Adipocyte (in vitro differentiated cells): ENCODE measurements at regions not wholly inside any gene's neighbourhood (a gene's known extent, or its start where the extent isn't known, plus 50 kb on each side); places are given as distances from the start of the nearest gene placed in this dataset.

Experiments
- DNase-seq: peaks from one replicate; pipeline ENCODE4 v3.0.0-alpha.2; 2015; ENCODE audit warnings: low read depth
- H3K27me3 ChIP-seq: replicated peaks from 2 replicates; pipeline ENCODE4 v1.7.0; 2013; ENCODE audit warnings: mild to moderate bottlenecking, low read length, moderate library complexity; ENCODE audit not compliant: control insufficient read depth, insufficient read depth
- H3K36me3 ChIP-seq: 2 replicates; pipeline ENCODE4 v1.7.0; 2013; ENCODE audit warnings: low read length, mild to moderate bottlenecking, moderate library complexity; ENCODE audit not compliant: control insufficient read depth, insufficient read depth, severe bottlenecking
- H3K4me1 ChIP-seq: 2 replicates; pipeline ENCODE4 v1.7.0; 2013; ENCODE audit warnings: mild to moderate bottlenecking, low read length, moderate library complexity; ENCODE audit not compliant: control insufficient read depth, insufficient read depth
- H3K4me3 ChIP-seq: 2 replicates; pipeline ENCODE4 v1.7.0; 2013; ENCODE audit warnings: mild to moderate bottlenecking, low read length, moderate library complexity
- H3K9ac ChIP-seq: 2 replicates; pipeline ENCODE4 v1.7.0; 2013; ENCODE audit warnings: mild to moderate bottlenecking, low read length, moderate library complexity
- H3K9me3 ChIP-seq: 2 replicates; pipeline ENCODE4 v1.7.0; 2013; ENCODE audit warnings: mild to moderate bottlenecking, low read length, moderate library complexity; ENCODE audit not compliant: control insufficient read depth

GRCh38 chr10:63720072-63720537, 198.9 kb downstream of the REEP3 start:
- Histone ChIP-seq H3K4me3 (peak overlapping the region; percentile 68), H3K27me3 (no peaks in the 10 kb centered on the region), H3K9ac (no peak overlapping the region), H3K4me1 (peaks cover 25% of the 10 kb centered on the region), H3K9me3 (no peaks in the 10 kb centered on the region), H3K36me3 (no peaks in the 10 kb centered on the region)
- DNase-seq, result peak; percentile 81

DNA sequence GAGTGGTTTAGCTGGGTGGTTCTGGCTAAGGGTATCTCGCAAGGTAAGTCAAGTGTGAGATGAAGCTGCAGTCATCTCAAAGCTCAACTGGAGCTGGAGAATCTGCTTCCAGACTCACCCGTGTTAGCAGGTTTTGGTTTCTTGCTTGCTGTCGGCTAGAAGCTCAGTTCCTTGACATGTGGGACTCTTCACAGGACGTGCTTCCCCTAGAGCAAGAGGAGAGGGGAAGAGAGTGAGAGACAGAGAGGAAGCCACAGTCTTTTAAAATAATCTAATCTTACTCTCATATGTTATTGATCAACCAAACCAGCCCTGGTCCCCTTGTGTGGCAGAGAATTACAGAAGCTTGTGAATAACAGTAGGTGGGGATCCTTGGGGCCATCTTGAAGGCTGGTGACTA, 199.5 kb downstream of the REEP3 start:
- Histone ChIP-seq H3K36me3 (no peaks in the 10 kb centered on the region), H3K9ac (no peak overlapping the region), H3K27me3 (no peaks in the 10 kb centered on the region), H3K9me3 (no peaks in the 10 kb centered on the region), H3K4me3 (no peak overlapping the region), H3K4me1 (peaks cover 25% of the 10 kb centered on the region)
- peak; percentile 44 for DNase-seq

GRCh38 chr10:63722537-63722936, 201.3 kb downstream of the REEP3 start:
- Histone ChIP-seq H3K9me3 (no peaks in the 10 kb centered on the region), H3K27me3 (no peaks in the 10 kb centered on the region), H3K9ac (no peak overlapping the region), H3K4me1 (peaks cover 25% of the 10 kb centered on the region), H3K4me3 (no peak overlapping the region), H3K36me3 (no peaks in the 10 kb centered on the region)
- peak; percentile 89 for DNase-seq

GRCh38 chr10:63723320-63723719, 202.1 kb downstream of the REEP3 start:
- no peaks in the 10 kb centered on the region for H3K36me3 ChIP-seq
- H3K27me3 ChIP-seq, result no peaks in the 10 kb centered on the region
- no peak overlapping the region for H3K9ac ChIP-seq
- H3K9me3 ChIP-seq, result no peaks in the 10 kb centered on the region
- DNase-seq, result no peak
- no peak overlapping the region for H3K4me3 ChIP-seq
- peaks cover 25% of the 10 kb centered on the region for H3K4me1 ChIP-seq

DNA sequence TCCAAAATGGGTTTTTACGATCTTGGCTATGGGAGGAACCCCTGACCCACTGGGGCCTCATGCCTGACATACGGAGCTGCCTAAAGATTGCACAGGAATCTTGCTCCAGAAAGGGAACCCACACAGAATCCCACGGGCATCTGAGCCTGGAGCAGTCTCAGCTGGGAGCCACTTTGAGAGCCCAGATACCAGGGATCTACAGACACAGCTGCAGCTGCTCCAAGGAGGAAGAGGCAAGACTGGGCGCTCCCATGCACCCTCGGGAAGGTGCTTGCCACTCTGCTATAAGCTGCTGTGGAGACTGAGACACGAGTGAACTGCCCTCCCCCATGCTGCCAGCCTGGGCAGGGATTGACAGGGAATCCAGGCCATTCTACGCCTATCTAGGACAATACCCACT, 202.5 kb downstream of the REEP3 start:
- Histone ChIP-seq H3K9me3 (no peaks in the 10 kb centered on the region), H3K4me3 (no peak overlapping the region), H3K9ac (no peak overlapping the region), H3K4me1 (peaks cover 25% of the 10 kb centered on the region), H3K36me3 (no peaks in the 10 kb centered on the region), H3K27me3 (no peaks in the 10 kb centered on the region)
- no peak for DNase-seq

- no peak overlapping the region for H3K4me3 ChIP-seq
- H3K36me3 ChIP-seq, result no peaks in the 10 kb centered on the region
- H3K9me3 ChIP-seq, result no peaks in the 10 kb centered on the region
- no peaks in the 10 kb centered on the region for H3K27me3 ChIP-seq
- no peak for DNase-seq
- H3K4me1 ChIP-seq, result peaks cover 21% of the 10 kb centered on the region
- no peak overlapping the region for H3K9ac ChIP-seq
Measured at GRCh38 chr10:63724922-63725321, 203.7 kb downstream of the REEP3 start.

DNA sequence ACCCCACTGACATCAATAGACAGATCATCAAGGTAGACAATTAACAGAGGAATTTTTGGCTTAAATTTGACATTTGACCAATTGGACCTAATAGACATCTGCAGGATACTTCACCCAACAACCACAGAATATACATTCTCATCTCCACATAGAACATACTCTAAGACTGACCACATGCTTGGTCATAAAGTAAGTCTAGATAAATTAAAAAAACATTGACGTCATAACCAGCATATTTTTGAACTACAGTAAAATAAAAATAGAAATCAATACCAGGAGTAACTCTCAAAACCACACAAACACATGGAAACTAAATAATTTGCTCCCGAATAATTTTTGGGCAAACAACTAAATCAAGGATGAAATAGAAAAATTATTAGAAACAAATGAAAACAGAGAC, 205.7 kb downstream of the REEP3 start:
- no peak overlapping the region for H3K4me3 ChIP-seq
- H3K36me3 ChIP-seq, result no peaks in the 10 kb centered on the region
- H3K27me3 ChIP-seq, result no peaks in the 10 kb centered on the region
- H3K4me1 ChIP-seq, result peaks cover 10% of the 10 kb centered on the region
- no peak overlapping the region for H3K9ac ChIP-seq
- no peak for DNase-seq
- H3K9me3 ChIP-seq, result no peaks in the 10 kb centered on the region

DNA sequence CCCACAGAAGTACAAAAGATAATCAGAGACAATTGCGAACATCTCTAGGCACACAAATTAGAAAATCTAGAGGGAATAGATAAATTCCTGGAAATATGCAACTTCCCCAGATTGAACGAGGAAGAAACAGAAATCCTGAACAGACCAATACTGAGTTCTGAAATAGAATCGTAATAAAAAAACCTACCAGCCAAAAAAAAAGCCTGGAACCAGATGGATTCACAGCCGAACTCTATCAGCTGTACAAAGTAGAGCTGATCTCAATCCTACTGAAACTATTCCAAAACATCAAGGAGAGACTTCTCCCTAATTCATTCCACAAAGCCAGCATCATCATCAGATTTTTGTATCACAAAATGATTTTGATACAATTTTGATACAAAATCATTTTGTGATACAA, 206.4 kb downstream of the REEP3 start:
- Histone ChIP-seq H3K9me3 (no peaks in the 10 kb centered on the region), H3K9ac (no peak overlapping the region), H3K4me3 (no peak overlapping the region), H3K36me3 (no peaks in the 10 kb centered on the region), H3K27me3 (no peaks in the 10 kb centered on the region), H3K4me1 (peaks cover 6% of the 10 kb centered on the region)
- DNase-seq, result no peak

DNA sequence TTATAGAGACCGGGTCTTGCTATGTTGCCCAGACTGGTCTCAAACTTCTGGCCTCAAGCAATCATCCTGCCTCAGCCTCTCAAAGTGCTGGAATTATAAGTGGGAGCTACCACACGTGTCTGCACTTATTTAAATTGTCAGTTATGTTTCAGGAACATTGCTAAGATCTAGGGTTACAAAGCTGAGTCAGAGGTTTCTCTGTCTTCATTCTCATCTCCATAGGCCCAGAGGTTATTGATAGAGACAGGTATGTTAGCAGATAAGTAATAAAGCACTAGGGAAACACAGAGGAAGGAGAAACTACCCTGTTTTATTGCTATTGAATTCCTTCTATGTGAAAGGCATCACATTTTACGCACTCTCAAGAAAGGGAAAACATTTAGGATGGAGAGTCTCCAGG, 214.1 kb downstream of the REEP3 start:
- DNase-seq, result no peak
- H3K4me1 ChIP-seq, result peaks cover 10% of the 10 kb centered on the region
- H3K4me3 ChIP-seq, result no peak overlapping the region
- no peaks in the 10 kb centered on the region for H3K27me3 ChIP-seq
- H3K9me3 ChIP-seq, result no peaks in the 10 kb centered on the region
- no peaks in the 10 kb centered on the region for H3K36me3 ChIP-seq
- no peak overlapping the region for H3K9ac ChIP-seq

GRCh38 chr10:63738410-63738809, 217.2 kb downstream of the REEP3 start:
- Histone ChIP-seq H3K27me3 (no peaks in the 10 kb centered on the region), H3K4me1 (peaks cover 12% of the 10 kb centered on the region), H3K36me3 (no peaks in the 10 kb centered on the region), H3K4me3 (no peak overlapping the region), H3K9ac (no peak overlapping the region), H3K9me3 (no peaks in the 10 kb centered on the region)
- DNase-seq, result peak; percentile 38

DNA sequence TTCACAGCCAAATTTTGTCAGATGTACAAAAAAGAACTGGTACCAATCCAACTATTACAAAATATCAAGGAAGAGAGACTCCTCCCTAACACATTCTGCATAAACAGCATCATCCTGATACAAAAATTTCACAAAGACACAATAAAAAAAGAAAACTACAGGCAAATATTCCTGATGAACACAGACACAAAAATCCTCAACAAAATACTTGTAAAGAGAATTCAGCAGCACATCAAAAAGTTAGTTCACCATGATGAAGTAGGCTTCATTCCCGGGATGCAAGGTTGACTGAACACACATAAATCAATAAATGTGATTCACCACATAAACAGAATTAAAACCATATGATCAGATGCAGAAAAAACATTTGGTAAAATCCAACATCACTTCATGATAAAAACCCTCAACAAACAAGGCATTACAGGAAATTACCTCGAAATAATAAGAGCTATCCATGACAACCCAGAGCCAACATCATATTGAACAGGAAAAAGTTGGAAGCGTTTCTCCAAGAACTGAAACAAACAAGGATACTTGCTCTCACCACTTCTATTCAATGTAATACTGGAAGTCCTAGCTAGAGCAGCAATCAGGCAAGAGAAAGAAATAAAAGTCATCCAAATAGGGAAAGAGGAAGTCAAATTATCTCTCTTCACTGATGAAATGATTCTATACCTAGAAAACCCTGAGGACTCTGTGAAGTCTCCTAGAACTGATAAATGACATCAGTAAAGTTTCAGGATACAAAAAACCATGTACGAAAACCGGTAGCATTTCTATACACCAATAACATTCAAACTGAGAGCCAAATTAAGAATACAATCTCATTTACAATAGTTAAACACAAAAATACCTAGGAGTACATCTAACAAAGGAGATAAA, 223.1 kb downstream of the REEP3 start:
- no peaks in the 10 kb centered on the region for H3K9me3 ChIP-seq
- no peak overlapping the region for H3K9ac ChIP-seq
- no peaks in the 10 kb centered on the region for H3K36me3 ChIP-seq
- H3K4me1 ChIP-seq, result peaks cover 15% of the 10 kb centered on the region
- peak; percentile 60 for DNase-seq
- no peak overlapping the region for H3K4me3 ChIP-seq
- H3K27me3 ChIP-seq, result no peaks in the 10 kb centered on the region

DNA sequence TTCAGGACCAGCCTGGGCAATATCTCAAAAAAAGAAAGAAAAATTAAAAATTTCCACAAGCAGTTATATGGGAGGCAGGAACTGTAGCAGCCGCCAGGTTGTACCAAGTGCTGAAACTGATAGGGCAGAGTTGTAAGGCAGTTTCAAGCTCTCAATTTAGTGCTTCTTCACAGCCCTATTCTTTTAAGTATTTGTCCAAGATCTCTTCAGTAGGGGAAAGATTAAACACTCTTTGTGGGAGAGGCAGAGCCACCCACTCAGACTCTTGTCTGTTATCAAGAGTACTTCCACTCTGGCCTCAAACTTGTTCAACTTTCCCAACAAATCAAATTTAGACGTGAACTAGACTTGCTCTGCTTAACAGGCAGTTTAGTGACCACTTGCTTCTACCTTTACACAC, 228.7 kb downstream of the REEP3 start:
- Histone ChIP-seq H3K9me3 (no peaks in the 10 kb centered on the region), H3K4me1 (no peaks in the 10 kb centered on the region), H3K4me3 (no peak overlapping the region), H3K27me3 (no peaks in the 10 kb centered on the region), H3K9ac (no peak overlapping the region), H3K36me3 (no peaks in the 10 kb centered on the region)
- no peak for DNase-seq
